AML-193 (cell line): ENCODE measurements at regions not wholly inside any gene's neighbourhood (a gene's known extent, or its start where the extent isn't known, plus 50 kb on each side); places are given as distances from the start of the nearest gene placed in this dataset.
"Not testable (repeated sequence)": the region's sequence is repeated elsewhere in the genome, so short reads cannot be mapped to it uniquely, and the experiment has no call there.

Experiments
- DNase-seq, 2 experiments: peaks; one replicate each; lab custom pipeline; 2025; lab: John Stamatoyannopoulos, UW

- not testable (repeated sequence) for DNase-seq
These were observed 87.3 kb upstream of the DAPK1 start for GRCh38 chr9:87410047-87411005.

- no peak for DNase-seq
These were observed 76.8 kb upstream of the DAPK1 start for GRCh38 chr9:87420884-87421283.

- no peak for DNase-seq
These were observed 75.9 kb upstream of the DAPK1 start for GRCh38 chr9:87421734-87422133.

GRCh38 chr9:87422999-87423398 is 74.7 kb upstream of the DAPK1 start:
- no peak for DNase-seq

- not testable (repeated sequence) for DNase-seq
These were observed 73.8 kb upstream of the DAPK1 start for GRCh38 chr9:87423885-87424284.

GRCh38 chr9:87425202-87425601 is 72.5 kb upstream of the DAPK1 start:
- peak in 1 of 2 experiments; percentile 7 for DNase-seq

GRCh38 chr9:87427851-87428506 is 69.7 kb upstream of the DAPK1 start:
- no peak for DNase-seq

- no peak for DNase-seq
These were observed 69.0 kb upstream of the DAPK1 start for GRCh38 chr9:87428659-87429058.

- no peak for DNase-seq
These were observed 65.8 kb upstream of the DAPK1 start for GRCh38 chr9:87431837-87432236.

GRCh38 chr9:87433853-87434252 is 63.8 kb upstream of the DAPK1 start:
- DNase-seq = no peak

GRCh38 chr9:87434366-87434765 is 63.3 kb upstream of the DAPK1 start:
- DNase-seq = no peak

- DNase-seq = no peak
These were observed 62.3 kb upstream of the DAPK1 start for GRCh38 chr9:87435189-87435880.

- DNase-seq = no peak
These were observed 61.0 kb upstream of the DAPK1 start for GRCh38 chr9:87436716-87437115.

GRCh38 chr9:87437966-87438365 is 59.7 kb upstream of the DAPK1 start:
- no peak for DNase-seq

GRCh38 chr9:87441251-87441650 is 56.4 kb upstream of the DAPK1 start:
- DNase-seq = no peak

GRCh38 chr9:87442451-87442850 is 55.2 kb upstream of the DAPK1 start:
- no peak for DNase-seq

GRCh38 chr9:87443006-87443405 is 54.7 kb upstream of the DAPK1 start:
- no peak for DNase-seq

GRCh38 chr9:87443461-87443860 is 54.2 kb upstream of the DAPK1 start:
- DNase-seq = no peak

- DNase-seq = peak; percentile 8 to 30
These were observed 52.0 kb upstream of the DAPK1 start for GRCh38 chr9:87445646-87446045.

- DNase-seq = no peak
These were observed 51.1 kb upstream of the DAPK1 start for GRCh38 chr9:87446527-87446926.

GRCh38 chr9:87447547-87448432 is 49.9 kb upstream of the DAPK1 start:
- DNase-seq = no peak
